ENCODE measurements at regions not wholly inside any gene's neighbourhood (a gene's known extent, or its start where the extent isn't known, plus 50 kb on each side); places are given as distances from the start of the nearest gene placed in this dataset.

GRCh38 chr7:53661645-53662217, 626.3 kb downstream of the POM121L12 start:
- FAIRE-seq, result no peak
- no peak overlapping the region for H4K91ac ChIP-seq (replicated peaks; ENCODE audit: insufficient read length, low read length)
- no peak overlapping the region for H3K18ac ChIP-seq (ENCODE audit: extremely low read depth, low read length)
- no peaks in the 10 kb centered on the region for H4K20me1 ChIP-seq (replicated peaks in 1 of 2; ENCODE audit: control insufficient read depth in 1 of 2, insufficient read depth in 2 of 2, low read length in 2 of 2)
- H2AK5ac ChIP-seq (ENCODE audit: low read depth, low read length), result no peak overlapping the region
- no peak overlapping the region for H3K4me2 ChIP-seq (ENCODE audit: insufficient read depth in 1 of 2, low read depth in 2 of 2, low read length in 2 of 2)
- WGBS, 2 experiments (ENCODE audit: extremely low coverage in 1 of 2, insufficient coverage in 1 of 2, insufficient read length in 1 of 2, insufficient replicate concordance in 2 of 2, low coverage in 1 of 2, low lambda C conversion rate in 2 of 2, missing lambda C conversion rate in 1 of 2), result 92% methylated on average over 4 of the region's 4 CpGs; no CpG with 5 or more reads in 1 of the 2 experiments
- POLR2A ChIA-PET (ENCODE audit: partially characterized antibody), result no interaction called here
- no peak overlapping the region for H3K27ac ChIP-seq (ENCODE audit: low read depth, low read length)
- H3K4ac ChIP-seq (replicated peaks; ENCODE audit: insufficient read length, low read depth, low read length), result no peak overlapping the region
- no peak for TF ChIP-seq SAP30 (IDR thresholded peaks at IDR 0.05; ENCODE audit: insufficient read depth, insufficient replicate concordance, low read length)
- TF ChIP-seq EP300 (IDR thresholded peaks at IDR 0.05; ENCODE audit: borderline replicate concordance in 1 of 2, low read depth in 2 of 2, low read length in 2 of 2), result no peak
- no peak for TF ChIP-seq CTBP2 (IDR thresholded peaks at IDR 0.05; ENCODE audit: borderline replicate concordance, insufficient read depth, insufficient read length, low read length)
- no peak overlapping the region for H2BK20ac ChIP-seq (ENCODE audit: low read length)
- no peak overlapping the region for H3K14ac ChIP-seq (ENCODE audit: insufficient read length)
- no peak overlapping the region for H3K9ac ChIP-seq (replicated peaks in 1 of 4; ENCODE audit: extremely low read depth in 1 of 4, low read depth in 3 of 4, low read length in 3 of 4)
- H3K23ac ChIP-seq (ENCODE audit: insufficient read length), result no peak overlapping the region
- no peak overlapping the region for H3K4me3 ChIP-seq (ENCODE audit: extremely low read depth in 1 of 4, insufficient read depth in 2 of 4, low read depth in 3 of 4, low read length in 4 of 4)
- no peaks in the 10 kb centered on the region for H3K27me3 ChIP-seq (replicated peaks in 1 of 4; ENCODE audit: control insufficient read depth in 3 of 4, extremely low read depth in 1 of 4, insufficient read depth in 3 of 4, low read length in 3 of 4)
- no peaks in the 10 kb centered on the region for H3K36me3 ChIP-seq (ENCODE audit: control insufficient read depth in 2 of 4, insufficient read depth in 4 of 4, low read length in 3 of 4)
- no peak overlapping the region for H2BK120ac ChIP-seq (replicated peaks; ENCODE audit: low read depth, low read length)
- H3K79me1 ChIP-seq (ENCODE audit: low read depth, low read length), result no peaks in the 10 kb centered on the region
- H2BK12ac ChIP-seq (ENCODE audit: low read depth, low read length), result no peak overlapping the region
- H4K5ac ChIP-seq (ENCODE audit: insufficient read length, low read depth, low read length), result no peak overlapping the region
- no peaks in the 10 kb centered on the region for H3K79me2 ChIP-seq (ENCODE audit: control insufficient read depth in 1 of 2, insufficient read depth in 2 of 2, low read length in 2 of 2)
- no peaks in the 10 kb centered on the region for H3K23me2 ChIP-seq (ENCODE audit: low read depth, low read length)
- no peak overlapping the region for H2AFZ ChIP-seq (ENCODE audit: low read length)
- H4K8ac ChIP-seq (ENCODE audit: extremely low read depth, insufficient read depth, low read length), result no peak overlapping the region
- no peak for DNase-seq (ENCODE audit: low read depth in 1 of 2, low spot score in 2 of 2)
- H3K4me1 ChIP-seq (replicated peaks in 1 of 4; ENCODE audit: control insufficient read depth in 3 of 4, insufficient read depth in 4 of 4, low read length in 3 of 4), result no peaks in the 10 kb centered on the region; a peak in 1 of 7 replicates
- H2BK15ac ChIP-seq (ENCODE audit: low read length), result no peak overlapping the region
- CTCF ChIA-PET (ENCODE audit: partially characterized antibody), result interaction anchor here (1.0 kb wide), 1 partner anchor 184 kb away, joined by 3 read pairs; no protein-coding TSS in a partner anchor
- H3K9me3 ChIP-seq (ENCODE audit: insufficient read depth in 2 of 2, low read depth in 1 of 2, low read length in 1 of 2), result no peaks in the 10 kb centered on the region
- H3K56ac ChIP-seq (replicated peaks; ENCODE audit: insufficient read length, low read depth, low read length), result no peak overlapping the region
- no peak overlapping the region for H2BK5ac ChIP-seq (ENCODE audit: low read depth, low read length)

Measured in H1 (cell line).